Osteoblast (primary cell): ENCODE measurements at regions not wholly inside any gene's neighbourhood (a gene's known extent, or its start where the extent isn't known, plus 50 kb on each side); places are given as distances from the start of the nearest gene placed in this dataset.

Experiments used
- DNase-seq: peaks from one replicate; pipeline ENCODE4 v3.0.0; 2011; ENCODE audit warnings: low spot score, mixed read lengths; ENCODE audit not compliant: insufficient read length; ENCODE audit errors: missing footprints
- H2AFZ ChIP-seq: 2 replicates; pipeline ENCODE4 v1.6.0; 2011; ENCODE audit warnings: mild to moderate bottlenecking, low read length
- H3K27ac ChIP-seq: 2 replicates; pipeline ENCODE4 v1.5.1; 2011; ENCODE audit warnings: mild to moderate bottlenecking, low read depth, low read length, moderate library complexity
- H3K27me3 ChIP-seq: 2 replicates; pipeline ENCODE4 v1.6.0; 2012; ENCODE audit warnings: mild to moderate bottlenecking, control low read depth, inconsistent platforms, low read length, moderate library complexity; ENCODE audit not compliant: insufficient read depth
- H3K36me3 ChIP-seq: 2 replicates; pipeline ENCODE4 v1.5.1; 2011; ENCODE audit warnings: mild to moderate bottlenecking, low read length, control low read depth, moderate library complexity; ENCODE audit not compliant: insufficient read depth
- H3K4me1 ChIP-seq: 2 replicates; pipeline ENCODE4 v1.5.1; 2011; ENCODE audit warnings: mild to moderate bottlenecking, low read length, control low read depth, moderate library complexity; ENCODE audit not compliant: insufficient read depth
- H3K4me2 ChIP-seq: 2 replicates; pipeline ENCODE4 v1.6.0; 2011; ENCODE audit warnings: mild to moderate bottlenecking, low read length; ENCODE audit not compliant: insufficient read depth
- H3K4me3 ChIP-seq: fragments of 200-600 bp; sonication (generic); 3 replicates; pipeline ENCODE4 v1.5.1; 2012; ENCODE audit warnings: mild to moderate bottlenecking, low read length, inconsistent platforms; ENCODE audit not compliant: insufficient read depth
- H3K79me2 ChIP-seq: 2 replicates; pipeline ENCODE4 v1.6.0; 2012; ENCODE audit warnings: mild to moderate bottlenecking, low read length, control low read depth, inconsistent platforms; ENCODE audit not compliant: insufficient read depth
- H3K9me3 ChIP-seq: 2 replicates; pipeline ENCODE4 v1.5.1; 2011; ENCODE audit warnings: low read depth, low read length, control low read depth
- H4K20me1 ChIP-seq: 2 replicates; pipeline ENCODE4 v1.6.0; 2012; ENCODE audit warnings: mild to moderate bottlenecking, low read length, control low read depth; ENCODE audit not compliant: insufficient read depth
- CTCF ChIP-seq: IDR thresholded peaks from 2 replicates; pipeline ENCODE4 v1.5.1; 2011; ENCODE audit warnings: mild to moderate bottlenecking, low read depth, low read length, moderate library complexity; ENCODE audit errors: extremely low read depth

GRCh38 chr22:26933105-26933590, 275.8 kb downstream of the MIAT start:
- no peak for TF ChIP-seq CTCF
- Histone ChIP-seq H3K4me1 (no peaks in the 10 kb centered on the region), H3K4me3 (no peak overlapping the region), H4K20me1 (no peaks in the 10 kb centered on the region), H3K4me2 (no peak overlapping the region), H3K27ac (no peak overlapping the region), H3K27me3 (peaks cover 4% of the 10 kb centered on the region), H3K36me3 (no peaks in the 10 kb centered on the region), H3K9me3 (no peaks in the 10 kb centered on the region), H2AFZ (no peak overlapping the region), H3K79me2 (no peaks in the 10 kb centered on the region)
- DNase-seq = no peak

GRCh38 chr22:26937213-26937612, 279.8 kb downstream of the MIAT start:
- peaks cover 3% of the 10 kb centered on the region for H3K27me3 ChIP-seq

GRCh38 chr22:26939466-26939865, 282.1 kb downstream of the MIAT start:
- Histone ChIP-seq H3K4me2 (no peak overlapping the region), H4K20me1 (no peaks in the 10 kb centered on the region), H2AFZ (no peak overlapping the region), H3K4me1 (no peaks in the 10 kb centered on the region), H3K79me2 (no peaks in the 10 kb centered on the region), H3K4me3 (no peak overlapping the region), H3K9me3 (no peaks in the 10 kb centered on the region), H3K36me3 (no peaks in the 10 kb centered on the region), H3K27ac (no peak overlapping the region), H3K27me3 (no peaks in the 10 kb centered on the region)
- DNase-seq = no peak
- no peak for TF ChIP-seq CTCF

More at GRCh38 chr22:26937213-26937612, 279.8 kb downstream of the MIAT start:
- Histone ChIP-seq H4K20me1 (no peaks in the 10 kb centered on the region), H2AFZ (no peak overlapping the region), H3K27ac (no peak overlapping the region), H3K4me3 (no peak overlapping the region), H3K4me2 (no peak overlapping the region), H3K36me3 (no peaks in the 10 kb centered on the region), H3K9me3 (no peaks in the 10 kb centered on the region), H3K79me2 (no peaks in the 10 kb centered on the region), H3K4me1 (no peaks in the 10 kb centered on the region)
- no peak for DNase-seq
- TF ChIP-seq CTCF = no peak

- Histone ChIP-seq H3K4me3 (no peak overlapping the region), H3K4me2 (no peak overlapping the region), H3K27ac (no peak overlapping the region), H3K9me3 (no peaks in the 10 kb centered on the region), H2AFZ (no peak overlapping the region), H3K4me1 (no peaks in the 10 kb centered on the region), H4K20me1 (no peaks in the 10 kb centered on the region), H3K36me3 (no peaks in the 10 kb centered on the region), H3K79me2 (no peaks in the 10 kb centered on the region), H3K27me3 (no peaks in the 10 kb centered on the region)
- no peak for TF ChIP-seq CTCF
- no peak for DNase-seq
These were observed 284.7 kb downstream of the MIAT start for GRCh38 chr22:26941896-26942636.
